ENCODE measurements at regions not wholly inside any gene's neighbourhood (a gene's known extent, or its start where the extent isn't known, plus 50 kb on each side); places are given as distances from the start of the nearest gene placed in this dataset.

GRCh38 chr13:23025864-23026608 lies 154.7 kb upstream of the SGCG start:
- no CpG with 5 or more reads among the region's 5 CpGs for WGBS (ENCODE audit: extremely low coverage, insufficient read length, low lambda C conversion rate)
- no peak for DNase-seq
- H3K9me3 ChIP-seq (ENCODE audit: control insufficient read depth, low read depth, low read length): no peaks in the 10 kb centered on the region
- H3K4me2 ChIP-seq (ENCODE audit: insufficient read depth, insufficient read length, low read length): no peak overlapping the region
- H3K18ac ChIP-seq (ENCODE audit: insufficient read length, low read depth, low read length): no peak overlapping the region
- no peak overlapping the region for H2BK5ac ChIP-seq (ENCODE audit: insufficient read length, low read length)
- no peak overlapping the region for H2BK120ac ChIP-seq (ENCODE audit: low read depth, low read length, poor library complexity, severe bottlenecking)
- peak overlapping the region in 1 of 3 experiments; percentile 51; a peak in 1 of 7 replicates for H3K27ac Mint-ChIP-seq
- H4K20me1 ChIP-seq (ENCODE audit: control insufficient read depth, insufficient read depth, insufficient read length): peaks cover 2% of the 10 kb centered on the region
- H3K56ac ChIP-seq (ENCODE audit: insufficient read length, low read depth, low read length): no peak overlapping the region
- H4K91ac ChIP-seq (ENCODE audit: insufficient read length, low read depth, low read length): no peak overlapping the region
- H3K27me3 Mint-ChIP-seq (ENCODE audit: low read depth): no peaks in the 10 kb centered on the region; the same call in 1 of the 2 replicates
- H2BK12ac ChIP-seq (ENCODE audit: insufficient read length, low read depth, low read length): no peak overlapping the region
- H4K8ac ChIP-seq (replicated peaks; ENCODE audit: insufficient read length, low read depth, low read length): no peak overlapping the region
- no peaks in the 10 kb centered on the region for H3K23me2 ChIP-seq (ENCODE audit: insufficient read length, low read depth, low read length, poor library complexity, severe bottlenecking)
- H3K27ac ChIP-seq (ENCODE audit: insufficient read length, low read depth, low read length): no peak overlapping the region
- H3K79me2 ChIP-seq (ENCODE audit: insufficient read depth, low read length): no peaks in the 10 kb centered on the region
- H3K9me3 Mint-ChIP-seq: peaks cover 2 to 3% of the 10 kb centered on the region in 2 experiments; a peak in 3 of 5 replicates
- no peaks in the 10 kb centered on the region for H3K79me1 ChIP-seq (ENCODE audit: insufficient read depth, low read depth, low read length, poor library complexity, severe bottlenecking)
- H2BK15ac ChIP-seq (ENCODE audit: low read depth, low read length): no peak overlapping the region
- no peak overlapping the region for H2BK20ac ChIP-seq (ENCODE audit: low read depth, low read length, poor library complexity, severe bottlenecking)
- no peak overlapping the region for H2AFZ ChIP-seq (ENCODE audit: low read length)
- no peak overlapping the region for H3K9ac ChIP-seq (ENCODE audit: extremely low read depth, insufficient read length, low read length)
- no peak for TF ChIP-seq CTCF (conservative IDR thresholded peaks at IDR 0.05)
- no peak overlapping the region for H3T11ph ChIP-seq (ENCODE audit: low read length)
- H4K5ac ChIP-seq (ENCODE audit: insufficient read length, low read depth, low read length): no peak overlapping the region
- no peaks in the 10 kb centered on the region for H3K27me3 ChIP-seq (ENCODE audit: insufficient read depth, low read length)
- no peak overlapping the region for H3K23ac ChIP-seq (ENCODE audit: insufficient read length, low read depth, low read length)
- peaks cover 0 to 3% of the 10 kb centered on the region in 2 experiments; a peak in 2 of 4 replicates for H3K4me1 Mint-ChIP-seq
- no peak overlapping the region for H3K4ac ChIP-seq (ENCODE audit: low read depth, low read length)
- no peak overlapping the region for H3K14ac ChIP-seq (ENCODE audit: insufficient read depth, low read length)
- H3K4me3 Mint-ChIP-seq: no peak overlapping the region
- H3K4me1 ChIP-seq (ENCODE audit: insufficient read depth, low read length): no peaks in the 10 kb centered on the region
- no peaks in the 10 kb centered on the region; a peak in 1 of 7 replicates for H3K36me3 Mint-ChIP-seq (ENCODE audit: insufficient read depth in 1 of 3, low read depth in 3 of 3)
- H2AK5ac ChIP-seq (ENCODE audit: insufficient read length, low read length): no peak overlapping the region
